H1 (cell line): ENCODE measurements at regions not wholly inside any gene's neighbourhood (a gene's known extent, or its start where the extent isn't known, plus 50 kb on each side); places are given as distances from the start of the nearest gene placed in this dataset.

Experiments
- ATF3 ChIP-seq: IDR thresholded peaks from 2 replicates; pipeline ENCODE4 v1.6.1; 2011; ENCODE audit warnings: low read depth, mild to moderate bottlenecking, low read length; ENCODE audit not compliant: insufficient read depth

GRCh38 chr20:55406891-55407290, 598.4 kb downstream of the CBLN4 start (continued):
- no peak for TF ChIP-seq ATF3
